C4-2B (cell line): ENCODE measurements at regions not wholly inside any gene's neighbourhood (a gene's known extent, or its start where the extent isn't known, plus 50 kb on each side); places are given as distances from the start of the nearest gene placed in this dataset.

ENCODE experiments used
- H3K27ac ChIP-seq: fragments of 450-650 bp; 2 replicates; pipeline ENCODE4 v1.5.1; 2017
- CTCF ChIP-seq: fragments of 450-650 bp; conservative IDR thresholded peaks from 2 replicates; pipeline ENCODE4 v1.5.1; 2017; ENCODE audit warnings: mild to moderate bottlenecking
- ZFX ChIP-seq: fragments of 450-650 bp; IDR thresholded peaks from 2 replicates; pipeline ENCODE4 v1.6.1; 2017

GRCh38 chrX:22652596-22652995 is 347.2 kb upstream of the DDX53 start:
- TF ChIP-seq ZFX, result no peak
- no peak for TF ChIP-seq CTCF
- no peak overlapping the region for H3K27ac ChIP-seq

GRCh38 chrX:22660756-22661155 is 339.0 kb upstream of the DDX53 start:
- H3K27ac ChIP-seq, result no peak overlapping the region
- TF ChIP-seq ZFX, result no peak
- TF ChIP-seq CTCF, result no peak

- TF ChIP-seq ZFX, result no peak
- no peak for TF ChIP-seq CTCF
- no peak overlapping the region for H3K27ac ChIP-seq
These were observed 337.0 kb upstream of the DDX53 start for GRCh38 chrX:22662776-22663175.

- no peak for TF ChIP-seq CTCF
- no peak for TF ChIP-seq ZFX
- no peak overlapping the region for H3K27ac ChIP-seq
These were observed 334.9 kb upstream of the DDX53 start for GRCh38 chrX:22664826-22665225.

GRCh38 chrX:22665818-22666217 is 333.9 kb upstream of the DDX53 start:
- H3K27ac ChIP-seq, result no peak overlapping the region
- TF ChIP-seq ZFX, result no peak

- H3K27ac ChIP-seq, result no peak overlapping the region
- TF ChIP-seq ZFX, result no peak
- peak; percentile 35 for TF ChIP-seq CTCF
These were observed 333.3 kb upstream of the DDX53 start for GRCh38 chrX:22666441-22666840.

GRCh38 chrX:22674932-22675331 is 324.8 kb upstream of the DDX53 start:
- H3K27ac ChIP-seq, result no peak overlapping the region
- TF ChIP-seq CTCF, result no peak
- no peak for TF ChIP-seq ZFX

- TF ChIP-seq CTCF (no peak), ZFX (no peak)
- no peak overlapping the region for H3K27ac ChIP-seq
These were observed 313.6 kb upstream of the DDX53 start for GRCh38 chrX:22686138-22686541.
